GM19035 (cell line): ENCODE measurements at regions not wholly inside any gene's neighbourhood (a gene's known extent, or its start where the extent isn't known, plus 50 kb on each side); places are given as distances from the start of the nearest gene placed in this dataset.

Source experiments
- ATAC-seq: cut with Tn5 transposase; IDR thresholded peaks from one replicate; pipeline ENCODE4 v1.9.1; 2021; ENCODE audit not compliant: unreplicated experiment

DNA sequence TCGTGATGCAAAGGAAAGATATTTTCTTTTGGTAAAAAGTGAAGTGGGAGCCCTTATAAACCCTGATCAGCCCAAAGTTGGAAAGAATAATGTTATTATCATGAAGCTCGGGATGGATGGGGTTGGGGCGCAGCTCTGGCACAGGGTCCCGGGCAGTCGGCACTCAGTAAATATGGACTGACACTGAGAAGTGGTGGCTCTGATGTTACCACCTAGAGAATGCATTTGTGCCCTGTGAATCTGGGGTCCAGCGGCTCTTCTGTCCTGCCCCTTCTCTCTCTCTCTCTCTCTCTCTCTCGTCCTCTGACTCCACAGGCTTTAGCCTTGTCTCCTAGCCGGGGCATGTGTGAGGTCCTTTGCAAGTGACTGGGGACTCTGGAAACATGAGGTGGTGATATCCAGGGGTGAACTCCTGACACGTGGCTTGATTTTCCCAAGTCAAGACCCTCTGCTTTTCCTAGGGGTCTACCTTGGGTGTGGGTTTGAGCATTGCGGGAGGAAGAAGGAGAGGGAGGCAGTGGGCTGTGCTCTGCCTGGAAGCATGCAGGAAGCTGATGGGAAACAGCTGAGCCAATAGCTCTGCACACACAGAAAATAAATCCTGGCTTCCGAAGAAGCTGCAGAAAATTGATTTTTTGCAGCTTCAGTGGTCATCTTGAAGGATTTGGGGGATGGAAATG lies 162.7 kb downstream of the MACROH2A1 start:
- ATAC-seq = no peak

DNA sequence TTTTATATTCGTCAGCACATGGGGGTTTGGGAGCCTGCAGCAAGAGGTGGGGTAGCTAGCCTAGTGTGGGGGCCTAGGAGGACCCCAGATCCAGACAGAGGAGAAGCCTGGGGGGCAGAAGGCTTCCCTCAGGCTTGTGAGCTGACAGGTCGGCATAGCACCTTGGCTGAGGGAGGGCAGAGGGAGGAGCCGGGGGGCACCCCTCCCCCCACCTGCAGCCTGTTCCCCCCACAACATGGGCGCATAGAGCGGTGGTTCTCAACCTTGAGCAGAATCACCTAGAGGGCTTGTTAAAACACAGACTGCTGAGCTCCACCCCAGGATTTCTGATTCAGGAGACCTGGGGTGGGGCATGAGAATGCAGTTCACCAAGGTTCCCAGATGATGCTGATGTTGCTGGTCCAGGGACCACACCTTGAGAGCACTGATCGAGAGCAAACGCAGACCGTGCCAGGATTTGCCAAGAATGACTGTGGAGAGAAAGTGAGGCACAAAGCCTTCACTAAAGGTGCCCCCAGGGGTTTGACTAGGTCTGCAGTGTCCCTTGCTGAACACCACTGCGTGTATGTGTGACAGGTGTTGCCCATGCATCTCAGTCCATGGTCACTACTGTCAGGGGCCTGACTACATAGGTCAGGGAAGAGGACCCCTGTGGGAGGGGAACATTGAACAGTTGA lies 163.3 kb downstream of the MACROH2A1 start:
- ATAC-seq = no peak

DNA sequence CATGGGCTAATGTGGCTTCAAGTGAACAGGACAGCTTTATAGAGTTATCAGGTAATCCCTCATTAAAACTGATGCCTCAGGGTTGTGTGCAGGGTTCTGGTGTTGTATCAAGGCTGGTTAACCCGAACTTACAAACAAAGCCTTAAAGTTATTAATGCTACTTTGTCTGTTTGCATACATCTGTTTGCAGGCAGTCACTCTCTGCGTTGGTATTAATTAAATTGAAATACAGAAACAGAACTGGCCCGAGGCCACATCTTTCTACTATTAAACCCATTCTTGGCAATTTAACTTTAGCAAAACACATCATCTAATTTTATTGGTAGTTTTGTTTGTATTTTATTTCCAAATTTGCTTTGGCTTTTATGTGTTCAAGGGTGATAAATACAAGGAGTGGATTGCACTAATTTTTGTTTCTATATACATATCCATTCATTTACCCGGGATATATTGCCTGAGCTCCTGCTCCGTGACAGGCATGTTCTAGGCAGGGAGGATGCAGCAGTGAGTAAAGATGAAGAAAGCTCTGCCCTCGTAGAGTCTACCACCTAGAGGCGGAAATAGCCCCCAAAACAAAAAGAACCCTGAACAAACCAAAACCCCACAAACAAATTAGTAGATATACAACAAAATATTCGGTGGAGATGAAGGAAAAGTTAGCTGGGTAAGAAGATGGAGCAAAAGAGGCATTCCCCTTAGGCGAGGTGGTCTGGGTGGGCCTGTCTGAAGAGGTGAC lies 164.2 kb downstream of the MACROH2A1 start:
- ATAC-seq = no peak

DNA sequence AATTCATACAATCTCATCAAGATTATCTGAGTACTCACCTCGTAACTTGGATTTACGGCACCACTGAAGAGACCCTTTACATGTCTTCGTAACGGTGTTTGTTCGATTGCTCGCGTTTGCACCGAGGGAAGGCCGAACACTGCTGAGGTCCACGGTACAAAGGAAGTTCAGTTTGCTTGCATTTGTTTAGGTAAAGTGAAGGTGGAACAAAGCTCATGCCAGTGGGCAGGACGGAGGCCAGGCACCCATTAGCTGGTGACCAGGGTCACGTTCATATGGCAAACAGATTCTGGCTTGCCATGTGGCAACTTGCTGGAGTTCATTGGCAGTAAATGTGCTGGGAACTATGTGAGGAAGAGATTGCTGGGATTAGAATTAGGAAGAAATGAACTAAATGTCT lies 164.8 kb downstream of the MACROH2A1 start:
- ATAC-seq = no peak

DNA sequence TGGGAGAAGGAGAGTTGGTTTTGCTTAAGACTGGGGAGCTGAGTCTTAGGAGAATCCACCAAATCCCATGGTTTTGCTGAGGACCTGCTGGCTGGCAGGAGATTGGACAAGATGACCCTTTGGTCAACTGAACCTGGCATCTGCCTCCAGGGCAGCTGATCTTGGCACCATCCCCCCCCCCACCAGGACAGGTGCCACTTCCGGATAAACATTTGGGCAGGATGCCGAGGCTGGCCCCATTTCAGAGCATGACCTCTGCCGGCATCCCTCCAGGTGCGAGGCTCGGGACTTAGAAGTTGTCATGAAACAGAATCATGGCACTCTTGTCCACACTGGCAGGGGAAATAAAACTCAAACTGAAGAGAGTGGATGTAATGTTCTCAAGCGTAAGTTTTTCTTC lies 165.6 kb downstream of the MACROH2A1 start:
- no peak for ATAC-seq

DNA sequence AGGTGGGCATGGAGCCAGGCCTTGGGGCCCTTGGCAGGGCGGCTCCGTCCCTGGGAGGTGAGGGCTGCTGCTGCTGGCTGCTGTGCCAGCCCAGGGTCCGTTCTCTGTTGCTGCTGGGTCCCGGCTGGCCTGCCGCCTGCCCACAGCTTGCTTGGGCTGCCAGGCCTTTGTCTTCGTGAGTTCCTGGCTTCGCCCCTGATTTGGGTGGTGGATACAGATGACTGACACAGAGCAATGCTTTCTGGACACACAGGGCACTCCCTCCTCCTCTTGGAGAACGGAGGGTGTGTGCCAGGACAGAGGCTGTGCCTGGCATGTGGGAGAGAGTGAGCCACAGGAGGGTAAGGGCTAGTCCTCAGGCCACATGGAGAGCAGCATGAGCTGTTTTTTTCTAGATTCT lies 166.1 kb downstream of the MACROH2A1 start:
- no peak for ATAC-seq

DNA sequence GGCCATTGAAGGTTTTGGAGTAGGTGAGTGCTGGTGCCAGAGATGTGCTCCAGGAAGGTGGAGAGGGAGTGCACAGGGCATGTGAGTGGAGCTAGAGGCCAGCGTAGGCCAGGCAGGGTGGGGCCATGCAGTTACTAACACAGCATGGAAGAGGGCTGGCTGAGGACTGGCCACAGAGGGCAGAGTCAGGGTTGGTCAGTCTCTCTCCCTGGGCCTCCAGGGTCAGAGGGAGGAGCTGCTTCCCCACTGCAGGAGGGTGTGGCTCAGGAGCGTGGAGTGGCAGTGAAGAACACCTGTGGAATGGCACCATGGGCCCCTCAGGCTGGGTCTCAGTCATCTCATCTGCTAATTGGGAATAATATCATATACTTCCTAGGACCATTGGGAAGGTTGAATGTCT lies 167.7 kb downstream of the MACROH2A1 start:
- ATAC-seq = no peak

DNA sequence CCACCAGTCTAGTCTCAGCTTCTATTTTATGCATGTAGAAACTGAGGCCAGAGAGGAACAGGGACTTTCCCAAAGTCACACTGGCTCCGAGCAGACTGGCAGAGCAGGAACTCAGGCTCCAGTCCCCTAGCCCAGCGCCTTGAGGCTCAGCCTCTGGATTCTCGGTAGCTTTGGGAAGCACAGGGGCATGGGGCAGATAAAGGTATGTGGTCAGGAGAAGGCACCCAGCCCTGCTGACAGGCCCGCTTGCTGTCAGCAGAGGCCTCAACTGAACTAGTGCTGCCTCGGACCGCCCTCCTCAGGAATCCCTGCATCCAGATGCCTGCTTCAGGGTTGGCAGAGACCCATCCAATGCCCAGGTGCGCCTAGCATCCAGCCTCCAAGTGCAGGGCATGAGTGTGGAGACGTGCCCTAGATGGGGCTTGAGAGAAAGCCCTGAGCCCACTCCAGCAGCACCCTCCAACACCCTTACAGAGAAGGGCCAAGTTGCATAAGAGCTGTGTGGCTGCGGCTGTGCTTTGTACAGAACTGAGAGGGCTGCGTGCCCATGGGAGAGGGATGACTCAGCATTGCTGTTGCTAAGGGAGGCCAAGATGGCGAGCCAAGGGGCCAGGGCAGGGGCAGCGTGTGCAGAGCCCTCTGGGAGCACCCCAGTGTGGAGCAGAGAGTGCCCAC lies 168.6 kb downstream of the MACROH2A1 start:
- no peak for ATAC-seq

DNA sequence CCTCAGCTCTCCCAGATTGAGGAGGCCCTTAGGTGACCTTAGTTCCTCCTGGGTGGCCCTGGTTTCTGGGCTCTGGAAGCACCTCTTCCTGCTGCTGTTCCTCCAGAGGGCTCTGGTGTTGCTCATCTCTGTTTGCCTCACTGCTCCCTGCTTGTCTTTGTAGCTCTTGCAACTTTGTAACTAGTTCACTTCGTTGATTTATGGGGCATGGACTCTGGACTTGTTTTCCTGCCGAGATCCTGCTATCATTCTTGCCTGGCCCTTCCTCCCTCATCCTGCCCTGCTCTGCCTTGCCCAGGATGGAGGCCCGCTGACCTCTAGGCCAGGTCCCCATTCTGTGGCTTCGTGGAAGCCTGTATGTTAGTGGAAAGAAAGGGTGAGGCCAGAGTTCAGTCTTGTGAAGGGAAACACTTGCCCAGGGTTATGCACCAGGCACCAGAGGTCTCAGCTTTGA lies 169.3 kb downstream of the MACROH2A1 start:
- ATAC-seq = no peak

DNA sequence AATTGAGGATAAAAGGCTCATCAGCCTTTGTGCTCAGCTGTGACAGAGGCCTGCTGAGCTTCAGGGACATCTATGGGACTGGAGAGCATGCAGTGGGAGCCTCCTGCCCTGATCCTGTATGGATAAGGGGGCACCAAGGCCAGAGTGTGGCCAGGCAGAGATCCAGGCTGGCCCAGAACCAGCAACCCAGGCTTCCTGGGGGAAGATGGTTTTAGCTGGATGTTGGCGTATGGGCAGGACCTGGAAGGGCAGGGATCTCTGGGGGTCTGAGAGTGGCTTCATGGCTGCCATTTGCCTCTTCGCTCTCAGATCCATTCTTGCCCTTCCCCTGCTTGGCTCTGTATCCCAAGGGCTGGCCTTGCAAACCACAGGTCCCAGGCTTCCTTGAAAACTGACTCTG lies 169.9 kb downstream of the MACROH2A1 start:
- no peak for ATAC-seq

DNA sequence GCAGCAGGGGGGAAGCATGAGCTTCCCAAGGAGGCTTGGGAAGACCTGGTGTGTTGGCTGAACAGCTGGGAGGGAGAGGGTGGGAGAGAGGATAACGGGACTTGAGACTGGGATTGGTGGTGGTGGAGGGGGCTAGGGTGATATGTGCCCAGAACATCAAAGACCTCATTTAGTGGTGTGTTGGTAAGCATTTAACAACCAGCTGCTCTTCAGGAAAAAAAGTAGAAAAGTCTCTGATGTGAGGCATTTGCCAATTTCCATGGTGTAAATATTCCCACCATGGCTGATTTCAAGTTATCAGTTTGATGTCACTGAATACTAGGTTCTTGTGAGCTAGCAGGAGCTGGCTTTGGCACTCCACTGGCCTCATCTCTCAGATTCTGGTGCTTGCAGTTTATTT lies 170.8 kb downstream of the MACROH2A1 start:
- no peak for ATAC-seq

DNA sequence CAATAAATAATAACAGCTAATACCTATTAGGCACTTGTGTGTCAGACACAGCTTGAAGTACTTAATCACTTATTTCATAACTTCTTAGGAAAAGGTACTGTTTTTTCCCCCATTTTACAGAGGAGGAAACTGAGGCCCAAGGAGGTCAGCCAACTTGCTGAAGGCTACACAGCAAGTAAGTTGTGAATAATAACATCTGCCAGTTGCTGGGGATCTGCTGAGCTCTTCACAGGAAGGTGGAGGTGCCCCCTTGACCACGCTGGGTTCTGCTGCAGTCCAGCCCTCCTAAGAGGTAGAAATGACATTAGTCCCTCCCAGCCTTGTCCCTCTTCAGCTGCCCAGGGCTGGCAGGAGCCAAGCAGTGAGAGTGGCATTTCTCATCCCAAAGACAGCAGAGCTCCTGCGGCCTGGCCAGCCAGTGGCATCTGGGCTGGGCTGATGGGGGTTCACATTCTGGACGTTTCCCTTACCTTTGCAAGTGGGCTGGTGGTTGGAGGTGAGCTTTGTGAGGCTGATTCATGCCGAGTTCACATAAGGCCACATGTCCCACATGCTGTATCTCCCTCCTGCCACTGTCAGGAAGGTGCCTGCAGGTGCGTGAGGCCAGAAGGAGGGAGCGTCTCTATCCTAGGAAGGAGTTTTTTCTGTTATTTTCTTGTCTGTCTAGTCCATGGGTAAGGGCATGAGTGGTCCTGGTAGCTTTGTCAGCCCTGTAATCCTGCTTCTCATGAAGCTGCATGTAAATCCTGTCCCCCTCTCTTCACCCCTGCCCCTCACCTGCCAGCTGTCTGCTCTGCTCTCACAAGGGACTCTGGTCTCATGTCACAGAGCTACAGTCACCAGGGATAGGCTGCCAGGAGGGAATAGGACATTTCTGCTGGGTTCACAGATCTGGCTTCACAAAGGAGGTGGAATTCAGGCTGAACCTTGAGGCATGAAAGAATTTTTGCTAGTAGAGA lies 171.7 kb downstream of the MACROH2A1 start:
- no peak for ATAC-seq

DNA sequence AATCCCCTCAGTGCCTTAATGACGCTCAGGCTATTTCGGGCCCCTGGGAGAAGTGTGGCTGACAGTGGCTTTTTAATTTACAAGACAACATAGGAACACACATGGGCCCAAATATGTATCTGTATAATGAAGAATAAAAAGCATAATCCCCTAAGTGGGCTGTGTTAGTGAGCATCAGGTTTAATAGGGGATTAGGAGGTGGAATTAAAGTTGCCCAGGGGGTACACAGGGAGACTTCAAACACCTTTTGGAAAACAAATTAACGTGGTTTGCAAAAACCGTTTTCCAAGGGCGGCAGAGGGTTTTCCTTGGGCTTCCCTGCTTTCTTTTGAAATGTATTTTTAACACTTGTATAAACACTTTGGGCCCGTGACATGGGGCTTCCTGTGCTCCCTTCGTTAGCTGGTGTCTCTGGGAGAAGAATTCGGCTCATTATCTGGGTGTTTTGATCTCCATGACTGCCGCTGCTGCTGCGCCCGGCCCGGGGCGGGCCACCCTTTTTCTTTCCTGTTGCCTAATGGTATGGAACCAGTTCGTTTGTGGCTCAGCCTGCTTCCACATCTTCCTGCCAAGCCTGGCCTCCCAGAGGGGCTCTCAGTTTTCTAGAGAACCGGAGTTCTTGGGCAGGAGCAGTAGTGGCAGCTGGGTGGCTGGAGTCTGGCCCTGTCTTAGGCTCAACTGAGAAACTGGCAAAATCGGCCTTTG lies 173.0 kb downstream of the MACROH2A1 start:
- no peak for ATAC-seq

DNA sequence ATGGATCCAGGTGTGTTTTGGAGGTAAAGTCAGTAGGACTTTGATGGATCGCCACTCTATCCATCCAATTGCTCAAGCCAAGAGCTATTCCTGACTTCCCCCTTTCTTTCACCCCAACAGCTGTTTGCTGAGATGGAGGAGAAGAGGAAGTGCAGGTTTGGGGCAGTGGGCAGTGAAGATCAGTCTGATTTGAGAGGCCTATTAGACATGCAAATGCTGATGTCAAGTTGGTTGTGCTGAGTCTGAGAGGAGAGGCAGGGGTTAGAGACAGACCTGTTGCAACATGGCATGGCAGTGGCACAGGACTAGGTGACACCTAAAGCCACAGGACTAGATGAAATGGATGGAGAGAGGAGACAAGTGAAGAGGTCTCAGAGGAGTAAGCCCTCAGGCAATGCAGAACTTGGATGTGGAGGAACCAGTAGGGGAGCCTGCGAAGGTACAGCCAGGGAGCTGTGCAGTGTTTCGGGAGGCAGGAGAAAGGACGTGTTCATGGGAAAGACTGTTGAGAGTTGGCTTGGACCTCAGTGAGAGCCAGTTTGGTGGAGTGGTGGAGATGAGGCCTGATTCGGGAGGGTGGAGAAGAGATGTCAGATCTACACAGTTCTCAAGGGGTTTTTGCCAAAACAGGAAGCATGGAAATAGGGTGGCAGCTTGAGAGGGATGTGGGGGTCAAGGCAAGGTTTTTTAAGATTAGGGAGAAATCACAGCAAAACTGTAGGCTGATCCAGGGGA lies 175.0 kb downstream of the MACROH2A1 start:
- no peak for ATAC-seq

DNA sequence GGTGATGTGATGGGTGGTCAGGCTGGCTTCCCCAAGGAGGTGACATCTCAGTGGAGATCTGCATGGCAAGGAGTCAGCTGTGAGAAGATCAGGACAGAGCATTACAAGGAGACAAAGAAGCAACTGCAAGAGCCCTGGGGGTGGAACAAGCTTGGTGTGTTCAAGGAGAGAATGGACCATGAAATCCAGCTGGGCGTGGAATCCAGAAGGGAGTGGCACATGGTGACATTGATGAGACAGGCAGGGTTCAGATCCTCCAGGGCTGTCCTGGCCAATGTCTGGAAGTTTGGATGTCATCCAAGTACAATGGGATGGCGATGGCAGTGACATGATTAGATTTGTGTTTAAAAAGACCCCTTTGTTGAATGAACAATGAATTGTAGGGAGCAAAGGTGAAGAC lies 175.6 kb downstream of the MACROH2A1 start:
- no peak for ATAC-seq

DNA sequence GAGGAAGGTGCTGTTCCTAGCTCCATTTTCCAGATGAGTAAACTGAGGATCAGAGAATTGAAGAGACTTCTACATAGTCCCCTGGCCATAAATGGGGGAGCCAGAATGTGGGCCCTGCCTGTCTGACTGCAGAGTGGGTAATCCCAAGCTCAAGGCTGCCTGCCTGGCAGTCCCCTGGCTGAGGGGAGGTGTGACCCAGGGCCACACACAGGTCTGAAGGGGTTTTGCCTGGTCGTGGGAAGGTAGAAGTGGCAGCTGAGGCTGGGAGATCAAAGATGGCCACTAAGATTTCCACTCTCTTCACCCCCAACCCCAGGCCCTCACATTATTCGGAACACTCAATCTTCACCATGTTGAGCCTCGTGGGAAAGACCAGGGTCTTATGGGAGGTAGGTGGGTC lies 176.3 kb downstream of the MACROH2A1 start:
- no peak for ATAC-seq

DNA sequence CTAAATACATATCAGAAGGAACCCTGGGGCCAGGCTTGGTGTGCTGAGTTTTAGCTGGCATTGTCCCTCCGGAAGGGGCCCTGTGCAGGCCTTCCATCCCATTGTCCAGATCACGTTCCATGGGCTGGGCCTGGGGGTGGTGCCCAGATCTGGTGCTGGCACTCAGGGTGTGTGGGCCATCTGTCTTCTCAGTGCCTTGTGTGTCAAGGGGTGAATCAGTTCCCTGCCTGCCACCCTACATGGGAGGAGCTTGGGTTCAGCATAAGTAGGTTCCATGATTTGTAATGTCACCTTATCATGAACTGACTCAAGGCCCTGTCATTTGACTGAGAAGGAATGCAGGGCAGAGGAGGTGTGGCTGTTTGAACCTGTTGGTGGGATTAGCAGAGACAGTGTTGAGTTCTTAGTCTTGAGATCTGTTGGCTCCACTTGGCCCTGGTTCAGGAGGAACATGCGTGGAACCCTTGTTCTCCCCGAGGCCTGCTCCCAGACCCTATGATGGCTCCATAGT lies 176.8 kb downstream of the MACROH2A1 start:
- ATAC-seq = no peak

DNA sequence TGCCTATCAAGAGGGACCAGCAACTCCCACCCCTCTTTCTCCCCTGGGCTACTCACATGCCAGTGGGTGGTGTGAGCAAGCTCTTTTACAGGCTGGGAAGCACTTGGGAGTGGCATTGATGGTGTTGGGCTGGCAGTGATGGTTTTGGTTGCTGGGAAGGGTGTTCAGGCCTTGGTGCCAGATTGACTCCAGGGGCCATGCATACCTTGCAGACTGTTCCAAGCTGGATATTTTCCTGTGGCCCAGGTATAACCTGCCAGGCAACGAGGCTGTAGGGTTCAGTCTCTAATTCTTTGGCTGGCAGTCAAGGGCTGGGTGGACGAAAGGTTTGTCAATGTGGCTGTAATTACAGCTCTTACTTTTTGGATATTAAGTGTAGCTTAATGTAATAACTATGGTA lies 177.3 kb downstream of the MACROH2A1 start:
- no peak for ATAC-seq

DNA sequence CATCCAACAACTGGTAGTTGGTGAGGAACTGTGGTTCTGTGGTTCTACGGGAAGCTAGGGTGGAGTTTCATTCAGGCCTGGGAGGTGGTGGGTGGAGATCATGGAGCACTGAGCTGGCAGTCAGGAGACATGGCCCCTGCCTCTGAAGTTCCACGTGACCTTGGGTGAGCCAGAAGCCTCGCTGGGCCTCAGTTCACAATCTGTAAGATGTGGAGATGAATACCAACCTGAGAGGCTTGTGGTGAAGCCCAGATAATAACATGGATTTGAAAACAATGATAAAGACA lies 177.9 kb downstream of the MACROH2A1 start:
- ATAC-seq = no peak
